ENCODE measurements at regions not wholly inside any gene's neighbourhood (a gene's known extent, or its start where the extent isn't known, plus 50 kb on each side); places are given as distances from the start of the nearest gene placed in this dataset.

- peaks cover 0 to 4% of the 10 kb centered on the region in 2 donors for H3K9me3 Mint-ChIP-seq
- no peak overlapping the region for H3K4me3 Mint-ChIP-seq
- no peaks in the 10 kb centered on the region for H3K36me3 Mint-ChIP-seq
- no peak for DNase-seq
- ATAC-seq (replicated peaks): no peak
- no peaks in the 10 kb centered on the region for H3K4me1 Mint-ChIP-seq
- H3K27me3 Mint-ChIP-seq: no peaks in the 10 kb centered on the region
- no peak overlapping the region for H3K27ac Mint-ChIP-seq
Observed at GRCh38 chr11:37512156-37512780, 914.2 kb upstream of the RAG2 start.

GRCh38 chr11:37511425-37511933 lies 913.4 kb upstream of the RAG2 start:
- H3K36me3 Mint-ChIP-seq: no peaks in the 10 kb centered on the region
- no peak for DNase-seq
- H3K27me3 Mint-ChIP-seq: no peaks in the 10 kb centered on the region
- H3K27ac Mint-ChIP-seq: no peak overlapping the region
- ATAC-seq (replicated peaks): no peak
- H3K4me3 Mint-ChIP-seq: no peak overlapping the region
- peaks cover 0 to 4% of the 10 kb centered on the region in 2 donors for H3K9me3 Mint-ChIP-seq
- no peaks in the 10 kb centered on the region for H3K4me1 Mint-ChIP-seq

DNA sequence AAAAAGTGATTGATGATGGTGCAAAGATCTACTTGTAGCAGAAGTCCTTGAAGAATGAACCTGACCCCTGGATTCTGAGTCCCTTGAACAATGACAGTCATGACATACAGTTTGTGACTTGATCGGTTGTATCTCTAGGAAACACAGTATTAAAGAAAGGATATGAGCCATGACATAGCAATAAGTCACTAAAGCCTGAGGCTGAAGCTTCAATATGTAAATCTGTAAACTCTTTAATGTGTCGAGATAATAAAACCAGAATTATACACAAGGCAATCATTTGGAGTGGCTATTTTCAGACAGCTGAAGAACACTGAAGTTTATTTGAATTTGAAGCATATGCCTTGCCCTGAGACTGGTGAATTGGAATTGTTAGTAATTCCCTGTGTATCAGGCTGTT lies 911.5 kb upstream of the RAG2 start:
- Mint-ChIP-seq H3K36me3 (no peaks in the 10 kb centered on the region), H3K4me3 (no peak overlapping the region), H3K4me1 (no peaks in the 10 kb centered on the region), H3K9me3 (peaks cover 0 to 4% of the 10 kb centered on the region in 2 donors), H3K27me3 (no peaks in the 10 kb centered on the region), H3K27ac (no peak overlapping the region)
- DNase-seq (no peak), ATAC-seq (replicated peaks) (no peak)

GRCh38 chr11:37506531-37506930 lies 908.5 kb upstream of the RAG2 start:
- Mint-ChIP-seq H3K36me3 (no peaks in the 10 kb centered on the region), H3K4me1 (no peaks in the 10 kb centered on the region), H3K4me3 (no peak overlapping the region), H3K9me3 (peaks cover 0 to 4% of the 10 kb centered on the region in 2 donors), H3K27me3 (no peaks in the 10 kb centered on the region), H3K27ac (no peak overlapping the region)
- ATAC-seq (replicated peaks) (no peak), DNase-seq (no peak)

- H3K27me3 Mint-ChIP-seq: no peaks in the 10 kb centered on the region
- no peak for ATAC-seq (replicated peaks)
- no peak overlapping the region for H3K27ac Mint-ChIP-seq
- H3K4me3 Mint-ChIP-seq: no peak overlapping the region
- no peaks in the 10 kb centered on the region for H3K4me1 Mint-ChIP-seq
- DNase-seq: no peak
- H3K36me3 Mint-ChIP-seq: no peaks in the 10 kb centered on the region
- H3K9me3 Mint-ChIP-seq: peaks cover 0 to 4% of the 10 kb centered on the region in 2 donors
Observed at GRCh38 chr11:37505406-37505805, 907.4 kb upstream of the RAG2 start.

GRCh38 chr11:37504921-37505320 lies 906.9 kb upstream of the RAG2 start:
- H3K36me3 Mint-ChIP-seq: no peaks in the 10 kb centered on the region
- peaks cover 0 to 4% of the 10 kb centered on the region in 2 donors for H3K9me3 Mint-ChIP-seq
- ATAC-seq (replicated peaks): no peak
- no peak overlapping the region for H3K4me3 Mint-ChIP-seq
- H3K27ac Mint-ChIP-seq: no peak overlapping the region
- no peaks in the 10 kb centered on the region for H3K4me1 Mint-ChIP-seq
- H3K27me3 Mint-ChIP-seq: no peaks in the 10 kb centered on the region
- DNase-seq: no peak

DNA sequence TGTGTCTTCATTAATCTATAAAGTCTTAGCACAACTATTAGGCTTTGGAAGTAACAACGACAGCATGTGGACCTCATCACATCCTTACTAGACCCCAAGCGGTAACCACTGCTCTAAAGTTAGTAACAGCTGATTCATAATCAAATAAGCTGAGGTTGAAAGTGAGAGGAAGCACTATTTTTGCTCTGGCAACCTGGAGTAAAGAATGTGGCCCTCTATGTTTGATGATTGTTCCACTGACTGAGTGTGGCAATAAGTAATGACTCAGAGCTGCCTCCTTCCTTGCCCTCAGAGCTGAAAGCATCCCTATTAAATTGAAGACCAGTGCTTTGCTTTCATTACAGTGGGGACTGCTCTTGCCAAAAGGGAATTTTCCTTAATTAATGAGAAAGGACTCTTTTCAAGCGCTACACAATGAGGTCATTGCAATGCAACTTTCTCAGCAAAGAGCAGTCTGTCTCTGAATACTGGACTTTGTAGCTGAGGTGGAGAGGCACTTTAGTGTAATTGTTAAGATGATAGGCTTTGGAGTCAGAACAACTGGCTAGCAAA lies 906.1 kb upstream of the RAG2 start:
- no peak overlapping the region for H3K27ac Mint-ChIP-seq
- ATAC-seq (replicated peaks): peak; percentile 86 to 91

DNA sequence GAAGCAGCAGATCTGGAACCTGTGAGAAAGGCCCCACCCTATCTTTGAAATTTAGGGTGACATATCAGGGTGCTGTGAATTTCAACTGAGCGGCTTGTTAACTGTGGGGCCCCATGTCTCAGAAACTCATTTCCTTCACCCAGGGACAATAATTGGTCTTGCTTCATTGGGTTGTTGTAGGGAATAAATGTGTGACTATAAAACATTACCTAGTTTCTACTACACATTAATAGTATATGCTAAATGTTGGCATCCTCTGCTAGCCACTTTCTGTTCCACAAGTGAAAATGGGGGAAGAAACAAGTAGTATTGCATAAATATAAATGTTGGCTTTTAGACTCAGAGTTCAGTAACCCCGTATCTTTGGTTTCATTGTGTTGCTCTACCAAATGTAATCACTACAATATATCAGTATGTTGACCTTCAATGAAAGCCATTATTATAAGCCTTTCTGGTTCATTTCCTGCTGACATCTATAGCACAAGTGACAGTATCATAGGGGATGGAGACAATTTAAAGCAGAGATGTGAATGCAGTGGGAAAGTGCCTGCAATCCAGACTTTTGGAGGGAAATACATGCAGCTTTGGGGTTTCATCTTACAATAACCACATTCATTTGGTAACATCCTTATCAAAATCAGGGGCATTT lies 905.5 kb upstream of the RAG2 start:
- Mint-ChIP-seq H3K4me3 (no peak overlapping the region), H3K4me1 (no peaks in the 10 kb centered on the region), H3K27me3 (no peaks in the 10 kb centered on the region), H3K36me3 (no peaks in the 10 kb centered on the region), H3K9me3 (no peaks in the 10 kb centered on the region), H3K27ac (no peak overlapping the region)
- DNase-seq: no peak
- peak; percentile 50 to 62 for ATAC-seq (replicated peaks)

More for the DNA sequence above, 906.1 kb upstream of the RAG2 start:
- Mint-ChIP-seq H3K4me3 (no peak overlapping the region), H3K9me3 (peaks cover 0 to 4% of the 10 kb centered on the region in 2 donors), H3K4me1 (no peaks in the 10 kb centered on the region), H3K36me3 (no peaks in the 10 kb centered on the region), H3K27me3 (no peaks in the 10 kb centered on the region)
- DNase-seq: peak; percentile 2

DNA sequence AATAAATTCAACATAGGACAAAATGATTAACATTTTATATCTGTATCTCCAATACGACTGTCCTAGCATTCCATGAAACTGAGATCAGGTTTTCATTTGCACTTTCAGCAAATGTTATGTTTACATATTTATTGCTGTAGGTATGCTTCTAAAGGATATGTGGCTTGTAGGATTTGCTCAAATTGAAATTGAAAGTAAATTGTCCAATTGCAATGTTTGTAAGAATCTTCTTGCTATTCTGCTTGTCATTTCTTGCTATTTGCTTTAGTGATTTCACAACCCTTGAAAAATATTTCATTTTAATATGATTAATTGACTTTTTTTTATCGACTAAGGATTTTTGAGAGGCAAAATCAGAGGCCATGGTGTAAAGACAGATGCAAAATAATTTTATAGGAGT lies 904.2 kb upstream of the RAG2 start:
- no peak for DNase-seq
- H3K9me3 Mint-ChIP-seq: no peaks in the 10 kb centered on the region
- no peak overlapping the region for H3K27ac Mint-ChIP-seq
- H3K4me1 Mint-ChIP-seq: no peaks in the 10 kb centered on the region
- no peaks in the 10 kb centered on the region for H3K36me3 Mint-ChIP-seq
- no peaks in the 10 kb centered on the region for H3K27me3 Mint-ChIP-seq
- ATAC-seq (replicated peaks): no peak
- no peak overlapping the region for H3K4me3 Mint-ChIP-seq

- DNase-seq: no peak
Observed at GRCh38 chr11:37500425-37500824, 902.4 kb upstream of the RAG2 start.

GRCh38 chr11:37497326-37497725 lies 899.3 kb upstream of the RAG2 start:
- no peaks in the 10 kb centered on the region for H3K27me3 Mint-ChIP-seq
- H3K36me3 Mint-ChIP-seq: no peaks in the 10 kb centered on the region
- H3K4me3 Mint-ChIP-seq: no peak overlapping the region
- ATAC-seq (replicated peaks) (no peak), DNase-seq (no peak)
- no peak overlapping the region for H3K27ac Mint-ChIP-seq
- no peaks in the 10 kb centered on the region for H3K4me1 Mint-ChIP-seq
- no peaks in the 10 kb centered on the region for H3K9me3 Mint-ChIP-seq

More at GRCh38 chr11:37500425-37500824, 902.4 kb upstream of the RAG2 start:
- ATAC-seq (replicated peaks): no peak
- no peak overlapping the region for H3K4me3 Mint-ChIP-seq
- H3K36me3 Mint-ChIP-seq: no peaks in the 10 kb centered on the region
- H3K27me3 Mint-ChIP-seq: no peaks in the 10 kb centered on the region
- H3K9me3 Mint-ChIP-seq: no peaks in the 10 kb centered on the region
- H3K4me1 Mint-ChIP-seq: no peaks in the 10 kb centered on the region
- no peak overlapping the region for H3K27ac Mint-ChIP-seq

GRCh38 chr11:37496201-37496600 lies 898.2 kb upstream of the RAG2 start:
- H3K36me3 Mint-ChIP-seq: no peaks in the 10 kb centered on the region
- no peaks in the 10 kb centered on the region for H3K9me3 Mint-ChIP-seq
- no peaks in the 10 kb centered on the region for H3K27me3 Mint-ChIP-seq
- DNase-seq (no peak), ATAC-seq (replicated peaks) (no peak)
- no peak overlapping the region for H3K4me3 Mint-ChIP-seq
- no peaks in the 10 kb centered on the region for H3K4me1 Mint-ChIP-seq
- H3K27ac Mint-ChIP-seq: no peak overlapping the region

- H3K27ac Mint-ChIP-seq: no peak overlapping the region
- no peak for DNase-seq
Observed at GRCh38 chr11:37484298-37484697, 886.3 kb upstream of the RAG2 start.

GRCh38 chr11:37483761-37484160 lies 885.7 kb upstream of the RAG2 start:
- H3K36me3 Mint-ChIP-seq: no peaks in the 10 kb centered on the region
- ATAC-seq (replicated peaks): no peak
- peaks cover 0 to 2% of the 10 kb centered on the region in 2 donors for H3K9me3 Mint-ChIP-seq
- no peak for DNase-seq
- no peaks in the 10 kb centered on the region for H3K27me3 Mint-ChIP-seq
- no peak overlapping the region for H3K27ac Mint-ChIP-seq
- H3K4me1 Mint-ChIP-seq: no peaks in the 10 kb centered on the region
- no peak overlapping the region for H3K4me3 Mint-ChIP-seq

More at GRCh38 chr11:37484298-37484697, 886.3 kb upstream of the RAG2 start:
- no peak overlapping the region for H3K4me3 Mint-ChIP-seq
- peaks cover 0 to 2% of the 10 kb centered on the region in 2 donors for H3K9me3 Mint-ChIP-seq
- no peaks in the 10 kb centered on the region for H3K4me1 Mint-ChIP-seq
- no peak for ATAC-seq (replicated peaks)
- no peaks in the 10 kb centered on the region for H3K27me3 Mint-ChIP-seq
- H3K36me3 Mint-ChIP-seq: no peaks in the 10 kb centered on the region

GRCh38 chr11:37474889-37475288 lies 876.9 kb upstream of the RAG2 start:
- Mint-ChIP-seq H3K4me1 (no peaks in the 10 kb centered on the region), H3K4me3 (no peak overlapping the region), H3K27ac (no peak overlapping the region), H3K27me3 (no peaks in the 10 kb centered on the region), H3K9me3 (peaks cover 2 to 4% of the 10 kb centered on the region in 2 donors), H3K36me3 (no peaks in the 10 kb centered on the region)
- DNase-seq (no peak), ATAC-seq (replicated peaks) (no peak)

All from stimulated activated naive B cell treated with anti-CD40 and anti-IgM and Interleukin-4, amounts not matched to agents 10 μg/mL and 1 μg/mL and 100 μg/mL, for 72 hours (primary cell).